ENCODE measurements at regions not wholly inside any gene's neighbourhood (a gene's known extent, or its start where the extent isn't known, plus 50 kb on each side); places are given as distances from the start of the nearest gene placed in this dataset.

- no peak for TF ChIP-seq CTCF (IDR thresholded peaks at IDR 0.05)
- TF ChIP-seq POLR2AphosphoS5 (IDR thresholded peaks at IDR 0.05), result no peak
- no peak for TF ChIP-seq EP300 (IDR thresholded peaks at IDR 0.05)
- no peak for TF ChIP-seq POLR2A (IDR thresholded peaks at IDR 0.05)
- Histone ChIP-seq H3K4me1 (no peaks in the 10 kb centered on the region), H3K27me3 (no peaks in the 10 kb centered on the region), H3K4me3 (no peak overlapping the region), H3K9me3 (no peaks in the 10 kb centered on the region), H3K27ac (no peak overlapping the region), H3K36me3 (no peaks in the 10 kb centered on the region)
- no peak for DNase-seq (ENCODE audit: low spot score in 2 of 2)
- WGBS, result 85% methylated on average over 16 of the region's 20 CpGs
Observed at GRCh38 chr2:81583311-81584108, 1279.0 kb upstream of the LRRTM1 start.

GRCh38 chr2:81576713-81577112, 1272.2 kb upstream of the LRRTM1 start:
- Histone ChIP-seq H3K4me3 (no peak overlapping the region), H3K27me3 (no peaks in the 10 kb centered on the region), H3K4me1 (no peaks in the 10 kb centered on the region), H3K36me3 (no peaks in the 10 kb centered on the region), H3K27ac (no peak overlapping the region), H3K9me3 (no peaks in the 10 kb centered on the region)
- DNase-seq (ENCODE audit: low spot score in 2 of 2), result no peak
- 53% methylated on average over 2 of the region's 2 CpGs for WGBS
- no peak for TF ChIP-seq EP300 (IDR thresholded peaks at IDR 0.05)
- no peak for TF ChIP-seq POLR2AphosphoS5 (IDR thresholded peaks at IDR 0.05)
- no peak for TF ChIP-seq CTCF (IDR thresholded peaks at IDR 0.05)
- no peak for TF ChIP-seq POLR2A (IDR thresholded peaks at IDR 0.05)

DNA sequence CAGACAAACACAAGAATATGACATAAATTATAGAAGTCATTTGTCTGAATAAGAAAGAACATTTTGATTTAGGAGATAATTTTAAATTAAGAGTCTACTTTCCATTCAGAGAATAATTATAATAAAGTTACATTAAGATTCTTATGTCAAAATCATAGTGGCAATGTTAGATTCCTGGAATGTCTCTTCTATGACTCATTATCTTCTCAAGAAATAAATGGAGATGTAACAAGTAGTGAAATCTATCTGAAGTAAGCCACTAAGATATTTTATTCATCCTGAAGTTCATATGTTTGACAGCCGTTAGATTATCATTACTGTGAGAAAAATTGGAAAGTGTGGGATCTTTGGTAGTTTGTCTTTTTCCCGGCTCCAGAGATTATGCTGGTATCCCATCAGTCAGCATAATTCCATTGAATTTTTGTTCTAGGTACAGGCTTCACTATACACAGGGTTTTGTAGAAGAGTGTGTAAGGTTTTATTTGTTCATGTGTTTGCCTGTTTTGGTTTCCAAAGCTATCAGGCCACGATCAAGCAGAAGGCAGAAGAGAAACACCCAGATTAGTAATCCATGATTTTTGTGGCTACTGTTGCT, 1246.6 kb upstream of the LRRTM1 start:
- Histone ChIP-seq H3K9me3 (no peaks in the 10 kb centered on the region), H3K4me3 (no peak overlapping the region), H3K27me3 (no peaks in the 10 kb centered on the region), H3K27ac (no peak overlapping the region), H3K4me1 (no peaks in the 10 kb centered on the region), H3K36me3 (no peaks in the 10 kb centered on the region)
- DNase-seq (ENCODE audit: low spot score in 2 of 2), result no peak
- WGBS, result 56% methylated on average over 3 of the region's 3 CpGs
- TF ChIP-seq EP300 (IDR thresholded peaks at IDR 0.05) (no peak), POLR2AphosphoS5 (IDR thresholded peaks at IDR 0.05) (no peak), POLR2A (IDR thresholded peaks at IDR 0.05) (no peak), CTCF (IDR thresholded peaks at IDR 0.05) (no peak)

- 74% methylated on average over 3 of the region's 3 CpGs for WGBS
- no peak overlapping the region for H3K27ac ChIP-seq
- DNase-seq (ENCODE audit: low spot score in 2 of 2), result no peak
- H3K4me1 ChIP-seq, result no peaks in the 10 kb centered on the region
- no peaks in the 10 kb centered on the region for H3K27me3 ChIP-seq
- H3K36me3 ChIP-seq, result no peaks in the 10 kb centered on the region
- TF ChIP-seq CTCF (IDR thresholded peaks at IDR 0.05), result no peak
- no peak for TF ChIP-seq EP300 (IDR thresholded peaks at IDR 0.05)
- TF ChIP-seq POLR2AphosphoS5 (IDR thresholded peaks at IDR 0.05), result no peak
- no peak for TF ChIP-seq POLR2A (IDR thresholded peaks at IDR 0.05)
- H3K4me3 ChIP-seq, result no peak overlapping the region
- H3K9me3 ChIP-seq, result no peaks in the 10 kb centered on the region
Observed at GRCh38 chr2:81550277-81550676, 1245.7 kb upstream of the LRRTM1 start.

GRCh38 chr2:81549646-81550045, 1245.1 kb upstream of the LRRTM1 start:
- no peaks in the 10 kb centered on the region for H3K9me3 ChIP-seq
- TF ChIP-seq POLR2A (IDR thresholded peaks at IDR 0.05) (no peak), EP300 (IDR thresholded peaks at IDR 0.05) (no peak), CTCF (IDR thresholded peaks at IDR 0.05) (no peak), POLR2AphosphoS5 (IDR thresholded peaks at IDR 0.05) (no peak)
- no peak overlapping the region for H3K27ac ChIP-seq
- no peak for DNase-seq (ENCODE audit: low spot score in 2 of 2)
- H3K4me3 ChIP-seq, result no peak overlapping the region
- no peaks in the 10 kb centered on the region for H3K36me3 ChIP-seq
- WGBS, result 67% methylated on average over 5 of the region's 5 CpGs
- H3K27me3 ChIP-seq, result no peaks in the 10 kb centered on the region
- no peaks in the 10 kb centered on the region for H3K4me1 ChIP-seq
